Natural killer cell treated with Interleukin-12 subunit alpha and Interleukin-12 subunit beta and Interleukin-15 and Interleukin-18, amount 100 ng/mL, for 72 hours (primary cell): ENCODE measurements at regions not wholly inside any gene's neighbourhood (a gene's known extent, or its start where the extent isn't known, plus 50 kb on each side); places are given as distances from the start of the nearest gene placed in this dataset.
"Not testable (repeated sequence)": the region's sequence is repeated elsewhere in the genome, so short reads cannot be mapped to it uniquely, and the experiment has no call there.

Experiments
- ATAC-seq, 2 donors: fragments of 150-1000 bp; cut with Tn5 transposase in 1 of 2; sonication (Bioruptor Pico), chemical (Tn5 transposase) in 1 of 2; 2 replicates each; pipeline ENCODE4 v1.10.0; 2021
- DNase-seq: peaks from one replicate; pipeline ENCODE4 v3.0.0; 2022; ENCODE audit warnings: low spot score
- H3K27ac Mint-ChIP-seq, 2 donors: 1 replicate in 1 of 2; 2 replicates in 1 of 2; pipeline ENCODE4 v1.8.0; 2022; ENCODE audit warnings: mixed read lengths in 2 of 2, mild to moderate bottlenecking in 1 of 2, moderate library complexity in 1 of 2
- H3K27me3 Mint-ChIP-seq, 2 donors: 1 replicate in 1 of 2; 2 replicates in 1 of 2; pipeline ENCODE4 v1.8.0; 2022; ENCODE audit warnings: mixed read lengths in 2 of 2
- H3K36me3 Mint-ChIP-seq: one replicate; pipeline ENCODE4 v1.8.0; 2022; ENCODE audit warnings: mixed read lengths
- H3K4me1 Mint-ChIP-seq, 2 donors: 1 replicate in 1 of 2; 2 replicates in 1 of 2; pipeline ENCODE4 v1.8.0; 2022; ENCODE audit warnings: low read depth in 2 of 2, mixed read lengths in 2 of 2, mild to moderate bottlenecking in 1 of 2
- H3K4me3 Mint-ChIP-seq: one replicate; pipeline ENCODE4 v1.8.0; 2022; ENCODE audit warnings: mixed read lengths
- H3K9me3 Mint-ChIP-seq: 2 replicates; pipeline ENCODE4 v1.8.0; 2022; ENCODE audit warnings: mixed read lengths

- H3K27me3 Mint-ChIP-seq = peaks cover 6 to 12% of the 10 kb centered on the region in 2 donors
- ATAC-seq = no peak
- DNase-seq = no peak
- H3K9me3 Mint-ChIP-seq = no peaks in the 10 kb centered on the region
- H3K36me3 Mint-ChIP-seq = no peaks in the 10 kb centered on the region
- no peak overlapping the region for H3K27ac Mint-ChIP-seq
- no peaks in the 10 kb centered on the region for H3K4me1 Mint-ChIP-seq
- no peak overlapping the region for H3K4me3 Mint-ChIP-seq
Measured at GRCh38 chr3:152891678-152892077, 56.7 kb downstream of the P2RY1 start.

- DNase-seq (no peak), ATAC-seq (no peak)
- no peaks in the 10 kb centered on the region for H3K9me3 Mint-ChIP-seq
- no peaks in the 10 kb centered on the region for H3K4me1 Mint-ChIP-seq
- H3K27ac Mint-ChIP-seq = no peak overlapping the region
- peaks cover 6 to 12% of the 10 kb centered on the region in 2 donors for H3K27me3 Mint-ChIP-seq
- H3K4me3 Mint-ChIP-seq = no peak overlapping the region
- no peaks in the 10 kb centered on the region for H3K36me3 Mint-ChIP-seq
Measured at GRCh38 chr3:152892446-152892845, 57.5 kb downstream of the P2RY1 start.

- Mint-ChIP-seq H3K27ac (no peak overlapping the region), H3K36me3 (no peaks in the 10 kb centered on the region), H3K27me3 (peaks cover 2 to 12% of the 10 kb centered on the region in 2 donors), H3K4me1 (no peaks in the 10 kb centered on the region), H3K9me3 (no peaks in the 10 kb centered on the region), H3K4me3 (no peak overlapping the region)
- ATAC-seq (no peak), DNase-seq (no peak)
Measured at GRCh38 chr3:152893647-152894046, 58.7 kb downstream of the P2RY1 start.

- Mint-ChIP-seq H3K4me1 (no peaks in the 10 kb centered on the region), H3K4me3 (no peak overlapping the region), H3K27ac (no peak overlapping the region), H3K9me3 (no peaks in the 10 kb centered on the region), H3K36me3 (no peaks in the 10 kb centered on the region), H3K27me3 (peaks cover 2 to 17% of the 10 kb centered on the region in 2 donors)
- DNase-seq (no peak), ATAC-seq (no peak)
Measured at GRCh38 chr3:152899306-152899705, 64.4 kb downstream of the P2RY1 start.

GRCh38 chr3:152902141-152902669 is 67.3 kb downstream of the P2RY1 start:
- no peaks in the 10 kb centered on the region for H3K36me3 Mint-ChIP-seq
- H3K27me3 Mint-ChIP-seq = peaks cover 0 to 10% of the 10 kb centered on the region in 2 donors
- no peak for DNase-seq
- no peaks in the 10 kb centered on the region for H3K9me3 Mint-ChIP-seq
- ATAC-seq = no peak
- no peaks in the 10 kb centered on the region for H3K4me1 Mint-ChIP-seq
- no peak overlapping the region for H3K4me3 Mint-ChIP-seq
- H3K27ac Mint-ChIP-seq = no peak overlapping the region

GRCh38 chr3:152905631-152906030 is 70.7 kb downstream of the P2RY1 start:
- Mint-ChIP-seq H3K27ac (no peak overlapping the region), H3K27me3 (peaks cover 2 to 10% of the 10 kb centered on the region in 2 donors), H3K9me3 (no peaks in the 10 kb centered on the region), H3K36me3 (no peaks in the 10 kb centered on the region), H3K4me3 (no peak overlapping the region), H3K4me1 (no peaks in the 10 kb centered on the region)
- no peak for ATAC-seq
- DNase-seq = no peak

- no peak for ATAC-seq
- Mint-ChIP-seq H3K4me3 (no peak overlapping the region), H3K27ac (no peak overlapping the region), H3K27me3 (peaks cover 2 to 4% of the 10 kb centered on the region in 2 donors), H3K4me1 (no peaks in the 10 kb centered on the region), H3K9me3 (no peaks in the 10 kb centered on the region), H3K36me3 (no peaks in the 10 kb centered on the region)
- no peak for DNase-seq
Measured at GRCh38 chr3:152909180-152909883, 74.4 kb downstream of the P2RY1 start.

- H3K27me3 Mint-ChIP-seq = peaks cover 0 to 2% of the 10 kb centered on the region in 2 donors
- H3K9me3 Mint-ChIP-seq = no peaks in the 10 kb centered on the region
- no peaks in the 10 kb centered on the region for H3K4me1 Mint-ChIP-seq
- no peak overlapping the region for H3K27ac Mint-ChIP-seq
- DNase-seq (no peak), ATAC-seq (no peak)
- no peak overlapping the region for H3K4me3 Mint-ChIP-seq
- no peaks in the 10 kb centered on the region for H3K36me3 Mint-ChIP-seq
Measured at GRCh38 chr3:152910211-152910610, 75.3 kb downstream of the P2RY1 start.

GRCh38 chr3:152910966-152911365 is 76.0 kb downstream of the P2RY1 start:
- H3K36me3 Mint-ChIP-seq = no peaks in the 10 kb centered on the region
- no peak overlapping the region for H3K4me3 Mint-ChIP-seq
- no peak for DNase-seq
- H3K27me3 Mint-ChIP-seq = peaks cover 0 to 2% of the 10 kb centered on the region in 2 donors
- H3K4me1 Mint-ChIP-seq = no peaks in the 10 kb centered on the region
- H3K27ac Mint-ChIP-seq = no peak overlapping the region
- ATAC-seq = no peak
- H3K9me3 Mint-ChIP-seq = no peaks in the 10 kb centered on the region

- not testable (repeated sequence) for DNase-seq, H3K4me3 Mint-ChIP-seq, H3K9me3 Mint-ChIP-seq, ATAC-seq, H3K36me3 Mint-ChIP-seq, H3K27ac Mint-ChIP-seq, H3K27me3 Mint-ChIP-seq, H3K4me1 Mint-ChIP-seq
Measured at GRCh38 chr3:152914743-152915142, 79.8 kb downstream of the P2RY1 start.

GRCh38 chr3:152915695-152916094 is 80.8 kb downstream of the P2RY1 start:
- H3K36me3 Mint-ChIP-seq = no peaks in the 10 kb centered on the region
- no peaks in the 10 kb centered on the region for H3K9me3 Mint-ChIP-seq

GRCh38 chr3:152916753-152917279 is 81.9 kb downstream of the P2RY1 start:
- no peaks in the 10 kb centered on the region for H3K9me3 Mint-ChIP-seq
- H3K4me3 Mint-ChIP-seq = no peak overlapping the region
- H3K4me1 Mint-ChIP-seq = no peaks in the 10 kb centered on the region
- no peaks in the 10 kb centered on the region for H3K36me3 Mint-ChIP-seq
- H3K27me3 Mint-ChIP-seq = peaks cover 0 to 2% of the 10 kb centered on the region in 2 donors
- DNase-seq = no peak
- ATAC-seq = no peak
- no peak overlapping the region for H3K27ac Mint-ChIP-seq

More at GRCh38 chr3:152915695-152916094, 80.8 kb downstream of the P2RY1 start:
- ATAC-seq (no peak), DNase-seq (no peak)
- no peaks in the 10 kb centered on the region for H3K4me1 Mint-ChIP-seq
- H3K27me3 Mint-ChIP-seq = no peaks in the 10 kb centered on the region
- H3K4me3 Mint-ChIP-seq = no peak overlapping the region
- no peak overlapping the region for H3K27ac Mint-ChIP-seq

GRCh38 chr3:152921351-152921750 is 86.4 kb downstream of the P2RY1 start:
- no peak for ATAC-seq
- H3K9me3 Mint-ChIP-seq = no peaks in the 10 kb centered on the region
- H3K4me3 Mint-ChIP-seq = no peak overlapping the region
- H3K27me3 Mint-ChIP-seq = peaks cover 2 to 13% of the 10 kb centered on the region in 2 donors
- H3K36me3 Mint-ChIP-seq = no peaks in the 10 kb centered on the region
- H3K27ac Mint-ChIP-seq = no peak overlapping the region
- H3K4me1 Mint-ChIP-seq = no peaks in the 10 kb centered on the region
- no peak for DNase-seq

GRCh38 chr3:152922554-152922953 is 87.6 kb downstream of the P2RY1 start:
- ATAC-seq (no peak), DNase-seq (no peak)
- no peak overlapping the region for H3K27ac Mint-ChIP-seq
- peaks cover 8 to 13% of the 10 kb centered on the region in 2 donors for H3K27me3 Mint-ChIP-seq
- no peak overlapping the region for H3K4me3 Mint-ChIP-seq
- H3K9me3 Mint-ChIP-seq = no peaks in the 10 kb centered on the region
- H3K36me3 Mint-ChIP-seq = no peaks in the 10 kb centered on the region
- no peaks in the 10 kb centered on the region for H3K4me1 Mint-ChIP-seq
